ENCODE measurements at regions not wholly inside any gene's neighbourhood (a gene's known extent, or its start where the extent isn't known, plus 50 kb on each side); places are given as distances from the start of the nearest gene placed in this dataset.
A peak's percentile ranks its signal among the peaks of the same experiment; 100 is the strongest.

GRCh38 chr2:41775366-41776025 is 272.3 kb upstream of the PKDCC start:
- TF ChIP-seq, protein P1, sequence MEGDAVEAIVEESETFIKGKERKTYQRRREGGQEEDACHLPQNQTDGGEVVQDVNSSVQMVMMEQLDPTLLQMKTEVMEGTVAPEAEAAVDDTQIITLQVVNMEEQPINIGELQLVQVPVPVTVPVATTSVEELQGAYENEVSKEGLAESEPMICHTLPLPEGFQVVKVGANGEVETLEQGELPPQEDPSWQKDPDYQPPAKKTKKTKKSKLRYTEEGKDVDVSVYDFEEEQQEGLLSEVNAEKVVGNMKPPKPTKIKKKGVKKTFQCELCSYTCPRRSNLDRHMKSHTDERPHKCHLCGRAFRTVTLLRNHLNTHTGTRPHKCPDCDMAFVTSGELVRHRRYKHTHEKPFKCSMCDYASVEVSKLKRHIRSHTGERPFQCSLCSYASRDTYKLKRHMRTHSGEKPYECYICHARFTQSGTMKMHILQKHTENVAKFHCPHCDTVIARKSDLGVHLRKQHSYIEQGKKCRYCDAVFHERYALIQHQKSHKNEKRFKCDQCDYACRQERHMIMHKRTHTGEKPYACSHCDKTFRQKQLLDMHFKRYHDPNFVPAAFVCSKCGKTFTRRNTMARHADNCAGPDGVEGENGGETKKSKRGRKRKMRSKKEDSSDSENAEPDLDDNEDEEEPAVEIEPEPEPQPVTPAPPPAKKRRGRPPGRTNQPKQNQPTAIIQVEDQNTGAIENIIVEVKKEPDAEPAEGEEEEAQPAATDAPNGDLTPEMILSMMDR (conservative IDR thresholded peaks at IDR 0.05; ENCODE audit: low read depth, low read length) = no peak
- TF ChIP-seq EZH2 (IDR thresholded peaks at IDR 0.05; ENCODE audit: borderline replicate concordance, low read depth, low read length, poor library complexity, severe bottlenecking) = no peak
- Histone ChIP-seq H3K36me3 (ENCODE audit: insufficient read depth, low read length, poor library complexity, severe bottlenecking) (no peaks in the 10 kb centered on the region), H3K4me1 (ENCODE audit: insufficient read depth, low read length, poor library complexity, severe bottlenecking) (no peaks in the 10 kb centered on the region), H3K4me3 (ENCODE audit: low read depth, low read length, poor library complexity, severe bottlenecking) (no peak overlapping the region), H3K27me3 (replicated peaks; ENCODE audit: insufficient read depth, low read depth, low read length, poor library complexity) (peaks cover 16% of the 10 kb centered on the region), H3K9me3 (ENCODE audit: low read depth, low read length, poor library complexity, severe bottlenecking) (no peaks in the 10 kb centered on the region), H3K27ac (ENCODE audit: low read depth, low read length, poor library complexity, severe bottlenecking) (no peak overlapping the region)
- ChIA-PET CTCF (no interaction called here), POLR2A (ENCODE audit: low non-redundant PET) (no interaction called here)
- no TSS peak for BruUV-seq (replicated peaks)
- DNase-seq (ENCODE audit: low spot score) = no peak
- intact Hi-C loops (cut with micrococcal nuclease; ENCODE audit: unreplicated experiment) = no loop called here

DNA sequence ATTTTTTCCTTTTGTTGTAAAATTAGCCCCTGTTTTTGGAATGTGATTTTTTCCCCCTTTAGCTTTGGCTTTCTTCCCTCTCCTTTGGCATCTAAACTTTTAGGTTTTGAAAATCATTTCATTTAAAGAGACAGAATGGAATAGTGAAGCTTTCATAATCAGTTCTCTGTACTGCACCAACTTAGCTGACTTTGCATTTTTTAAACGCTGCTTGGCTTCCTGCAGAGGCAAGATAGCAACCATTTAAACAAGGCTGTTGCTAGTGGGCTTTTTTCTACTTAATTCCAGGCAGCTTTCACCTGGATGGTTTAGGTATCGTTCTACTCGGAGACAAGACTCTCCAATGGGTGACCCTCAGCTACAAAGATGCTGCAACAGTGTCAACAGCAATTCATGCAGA is 267.9 kb upstream of the PKDCC start:
- H3K9me3 ChIP-seq (ENCODE audit: low read depth, low read length, poor library complexity, severe bottlenecking) = no peaks in the 10 kb centered on the region
- DNase-seq (ENCODE audit: low spot score) = no peak
- no peak overlapping the region for H3K4me3 ChIP-seq (ENCODE audit: low read depth, low read length, poor library complexity, severe bottlenecking)
- H3K27me3 ChIP-seq (replicated peaks; ENCODE audit: insufficient read depth, low read depth, low read length, poor library complexity) = peaks cover 9% of the 10 kb centered on the region
- POLR2A ChIA-PET (ENCODE audit: low non-redundant PET) = no interaction called here
- intact Hi-C loops (cut with micrococcal nuclease; ENCODE audit: unreplicated experiment) = loop anchor here (10.0 kb wide), 1 partner anchor 1865 kb away; no protein-coding TSS in a partner anchor
- CTCF ChIA-PET = interaction anchor here (0.6 kb wide), 1 partner anchor 13 kb away, joined by 3 read pairs; no protein-coding TSS in a partner anchor
- no peak overlapping the region for H3K27ac ChIP-seq (ENCODE audit: low read depth, low read length, poor library complexity, severe bottlenecking)
- no peaks in the 10 kb centered on the region for H3K4me1 ChIP-seq (ENCODE audit: insufficient read depth, low read length, poor library complexity, severe bottlenecking)
- TF ChIP-seq, protein P1 (conservative IDR thresholded peaks at IDR 0.05; ENCODE audit: low read depth, low read length) = no peak
- no peak for TF ChIP-seq EZH2 (IDR thresholded peaks at IDR 0.05; ENCODE audit: borderline replicate concordance, low read depth, low read length, poor library complexity, severe bottlenecking)
- H3K36me3 ChIP-seq (ENCODE audit: insufficient read depth, low read length, poor library complexity, severe bottlenecking) = no peaks in the 10 kb centered on the region
- BruUV-seq (replicated peaks) = no TSS peak

GRCh38 chr2:41782306-41783158 is 265.3 kb upstream of the PKDCC start:
- Histone ChIP-seq H3K4me1 (ENCODE audit: insufficient read depth, low read length, poor library complexity, severe bottlenecking) (no peaks in the 10 kb centered on the region), H3K36me3 (ENCODE audit: insufficient read depth, low read length, poor library complexity, severe bottlenecking) (no peaks in the 10 kb centered on the region), H3K4me3 (ENCODE audit: low read depth, low read length, poor library complexity, severe bottlenecking) (no peak overlapping the region), H3K27ac (ENCODE audit: low read depth, low read length, poor library complexity, severe bottlenecking) (no peak overlapping the region), H3K27me3 (replicated peaks; ENCODE audit: insufficient read depth, low read depth, low read length, poor library complexity) (peaks cover 9% of the 10 kb centered on the region), H3K9me3 (ENCODE audit: low read depth, low read length, poor library complexity, severe bottlenecking) (no peaks in the 10 kb centered on the region)
- BruUV-seq (replicated peaks) = no TSS peak
- POLR2A ChIA-PET (ENCODE audit: low non-redundant PET) = no interaction called here
- CTCF ChIA-PET = no interaction called here
- intact Hi-C loops (cut with micrococcal nuclease; ENCODE audit: unreplicated experiment) = loop anchor here (1.0 to 10.0 kb wide), 2 partner anchors 367 to 1868 kb away; no protein-coding TSS in a partner anchor
- DNase-seq (ENCODE audit: low spot score) = peak; percentile 55
- no peak for TF ChIP-seq EZH2 (IDR thresholded peaks at IDR 0.05; ENCODE audit: borderline replicate concordance, low read depth, low read length, poor library complexity, severe bottlenecking)
- TF ChIP-seq, protein P1 (conservative IDR thresholded peaks at IDR 0.05; ENCODE audit: low read depth, low read length) = peak; percentile 86

All from A673 (cell line).